ENCODE measurements at regions not wholly inside any gene's neighbourhood (a gene's known extent, or its start where the extent isn't known, plus 50 kb on each side); places are given as distances from the start of the nearest gene placed in this dataset.
A peak's percentile ranks its signal among the peaks of the same experiment; 100 is the strongest.
"Not testable (repeated sequence)": the region's sequence is repeated elsewhere in the genome, so short reads cannot be mapped to it uniquely, and the experiment has no call there.

GRCh38 chr15:38129531-38130204 lies 123.0 kb upstream of the SPRED1 start:
- no peak for DNase-seq (ENCODE audit: extremely low spot score, unreplicated experiment)
- no peaks in the 10 kb centered on the region for H3K9me3 Mint-ChIP-seq (ENCODE audit: unreplicated experiment)
- H3K27me3 Mint-ChIP-seq (ENCODE audit: unreplicated experiment): peaks cover 1% of the 10 kb centered on the region
- H3K36me3 Mint-ChIP-seq (ENCODE audit: unreplicated experiment): no peaks in the 10 kb centered on the region
- no peak for TF ChIP-seq CTCF (IDR thresholded peaks at IDR 0.05)
- H3K27ac Mint-ChIP-seq (ENCODE audit: unreplicated experiment): peak overlapping the region; percentile 82
- H3K4me3 Mint-ChIP-seq (ENCODE audit: unreplicated experiment): peak overlapping the region; percentile 41
- peaks cover 33% of the 10 kb centered on the region for H3K4me1 Mint-ChIP-seq (ENCODE audit: unreplicated experiment)

- Mint-ChIP-seq H3K4me1 (ENCODE audit: unreplicated experiment) (peaks cover 33% of the 10 kb centered on the region), H3K9me3 (ENCODE audit: unreplicated experiment) (no peaks in the 10 kb centered on the region), H3K4me3 (ENCODE audit: unreplicated experiment) (peak overlapping the region; percentile 41), H3K27me3 (ENCODE audit: unreplicated experiment) (peaks cover 2% of the 10 kb centered on the region), H3K36me3 (ENCODE audit: unreplicated experiment) (no peaks in the 10 kb centered on the region), H3K27ac (ENCODE audit: unreplicated experiment) (peak overlapping the region; percentile 82)
- no peak for DNase-seq (ENCODE audit: extremely low spot score, unreplicated experiment)
- TF ChIP-seq CTCF (IDR thresholded peaks at IDR 0.05): no peak
These were observed 122.5 kb upstream of the SPRED1 start for GRCh38 chr15:38130205-38130567.

- H3K27ac Mint-ChIP-seq (ENCODE audit: unreplicated experiment): peak overlapping the region; percentile 82
- no peak for DNase-seq (ENCODE audit: extremely low spot score, unreplicated experiment)
- peaks cover 2% of the 10 kb centered on the region for H3K27me3 Mint-ChIP-seq (ENCODE audit: unreplicated experiment)
- H3K4me1 Mint-ChIP-seq (ENCODE audit: unreplicated experiment): peaks cover 33% of the 10 kb centered on the region
- no peaks in the 10 kb centered on the region for H3K36me3 Mint-ChIP-seq (ENCODE audit: unreplicated experiment)
- H3K4me3 Mint-ChIP-seq (ENCODE audit: unreplicated experiment): no peak overlapping the region
- H3K9me3 Mint-ChIP-seq (ENCODE audit: unreplicated experiment): peaks cover 3% of the 10 kb centered on the region
- TF ChIP-seq CTCF (IDR thresholded peaks at IDR 0.05): no peak
These were observed 121.7 kb upstream of the SPRED1 start for GRCh38 chr15:38130740-38131498.

GRCh38 chr15:38134252-38134651 lies 118.4 kb upstream of the SPRED1 start:
- Mint-ChIP-seq H3K27me3 (ENCODE audit: unreplicated experiment) (peaks cover 2% of the 10 kb centered on the region), H3K4me3 (ENCODE audit: unreplicated experiment) (no peak overlapping the region)

GRCh38 chr15:38142195-38142594 lies 110.4 kb upstream of the SPRED1 start:
- H3K27me3 Mint-ChIP-seq (ENCODE audit: unreplicated experiment); H3K36me3 Mint-ChIP-seq (ENCODE audit: unreplicated experiment); H3K27ac Mint-ChIP-seq (ENCODE audit: unreplicated experiment); H3K4me3 Mint-ChIP-seq (ENCODE audit: unreplicated experiment); H3K9me3 Mint-ChIP-seq (ENCODE audit: unreplicated experiment); DNase-seq (ENCODE audit: extremely low spot score, unreplicated experiment): not testable (repeated sequence)
- H3K4me1 Mint-ChIP-seq (ENCODE audit: unreplicated experiment): peaks cover 23% of the 10 kb centered on the region

More at GRCh38 chr15:38134252-38134651, 118.4 kb upstream of the SPRED1 start:
- Mint-ChIP-seq H3K4me1 (ENCODE audit: unreplicated experiment) (peaks cover 21% of the 10 kb centered on the region), H3K9me3 (ENCODE audit: unreplicated experiment) (peaks cover 3% of the 10 kb centered on the region), H3K27ac (ENCODE audit: unreplicated experiment) (no peak overlapping the region), H3K36me3 (ENCODE audit: unreplicated experiment) (no peaks in the 10 kb centered on the region)
- TF ChIP-seq CTCF (IDR thresholded peaks at IDR 0.05): no peak
- no peak for DNase-seq (ENCODE audit: extremely low spot score, unreplicated experiment)
